Uterus (tissue), 2 donors: ENCODE measurements at regions not wholly inside any gene's neighbourhood (a gene's known extent, or its start where the extent isn't known, plus 50 kb on each side); places are given as distances from the start of the nearest gene placed in this dataset.

Source experiments
- CTCF ChIP-seq, 4 experiments: fragments of 200-600 bp in 2 of 4; fragments of 450-650 bp in 2 of 4; sonication (generic) in 2 of 4; IDR thresholded peaks; one replicate each; pipeline ENCODE4 v1.5.1; 2016 to 2019; ENCODE audit warnings: antibody characterized with exemption in 4 of 4, mild to moderate bottlenecking in 2 of 4, moderate library complexity in 1 of 4
- POLR2A ChIP-seq, 2 donors: fragments of 450-650 bp; IDR thresholded peaks; one replicate each; pipeline ENCODE4 v1.6.1; 2016; ENCODE audit warnings: antibody characterized with exemption in 2 of 2, mild to moderate bottlenecking in 1 of 2, moderate library complexity in 1 of 2

GRCh38 chr6:154578004-154578559 lies 67.6 kb upstream of the CNKSR3 start:
- TF ChIP-seq CTCF (IDR thresholded peaks at IDR 0.05), result no peak
- no peak for TF ChIP-seq POLR2A (IDR thresholded peaks at IDR 0.05)
